GM12874 (cell line): ENCODE measurements at regions not wholly inside any gene's neighbourhood (a gene's known extent, or its start where the extent isn't known, plus 50 kb on each side); places are given as distances from the start of the nearest gene placed in this dataset.

Experiments used
- CTCF ChIP-seq: IDR thresholded peaks from 2 replicates; pipeline ENCODE4 v1.5.1; 2011; ENCODE audit warnings: low read depth, mild to moderate bottlenecking, control low read depth, low read length, moderate library complexity; ENCODE audit not compliant: insufficient read depth

- TF ChIP-seq CTCF, result no peak
Measured at GRCh38 chrX:8075636-8076035, 95.4 kb downstream of the VCX2 start.

GRCh38 chrX:8067754-8068462 lies 103.2 kb downstream of the VCX2 start:
- TF ChIP-seq CTCF, result no peak

- no peak for TF ChIP-seq CTCF
Measured at GRCh38 chrX:8052909-8053308, 118.2 kb downstream of the VCX2 start.

- no peak for TF ChIP-seq CTCF
Measured at GRCh38 chrX:8049827-8050226, 121.2 kb downstream of the VCX2 start.

- TF ChIP-seq CTCF, result no peak
Measured at GRCh38 chrX:8048466-8048865, 121.3 kb upstream of the PNPLA4 start.

GRCh38 chrX:8044947-8045346 lies 117.7 kb upstream of the PNPLA4 start:
- no peak for TF ChIP-seq CTCF

GRCh38 chrX:8043546-8043945 lies 116.3 kb upstream of the PNPLA4 start:
- TF ChIP-seq CTCF, result no peak
